ENCODE measurements at regions not wholly inside any gene's neighbourhood (a gene's known extent, or its start where the extent isn't known, plus 50 kb on each side); places are given as distances from the start of the nearest gene placed in this dataset.

DNA sequence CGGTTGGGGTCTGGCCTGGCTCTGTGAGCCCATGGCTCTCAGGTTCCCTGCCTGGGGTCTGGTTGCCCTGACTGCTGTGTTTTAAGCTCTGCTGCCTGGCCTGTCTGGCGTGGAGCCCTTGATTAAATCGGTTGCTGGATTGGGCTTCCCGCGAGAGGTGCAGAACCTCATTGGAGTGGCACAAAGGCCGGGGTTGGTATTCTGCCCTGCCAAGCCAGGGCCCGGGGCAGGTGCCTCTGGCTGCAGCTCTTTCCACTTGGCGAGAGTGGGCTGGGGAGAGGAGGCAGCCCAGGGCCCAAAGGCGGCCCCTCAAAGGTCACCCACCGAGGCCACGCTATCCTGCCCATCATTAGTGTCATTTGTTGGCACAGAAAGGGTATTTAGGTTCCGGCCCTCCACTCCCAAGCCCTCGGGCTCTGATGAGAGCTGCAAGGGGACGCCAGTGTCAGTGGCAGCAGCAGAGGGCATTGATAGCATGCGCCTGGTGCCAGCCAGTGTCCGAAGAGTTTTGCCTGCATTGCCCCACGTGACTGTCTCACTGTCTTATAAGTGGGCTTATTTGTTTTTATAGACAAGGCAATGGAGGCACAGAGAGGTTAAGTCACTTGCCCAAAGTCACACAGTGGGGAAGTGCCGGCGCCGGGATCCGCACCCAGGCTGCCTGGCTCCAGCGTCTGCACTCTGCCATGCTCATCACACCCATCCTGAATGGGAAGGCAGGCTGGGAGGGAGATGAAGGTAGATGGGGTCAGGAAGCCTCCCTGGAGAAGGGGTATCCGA is 68.0 kb upstream of the CIBAR2 start:
- TF ChIP-seq, protein P1, sequence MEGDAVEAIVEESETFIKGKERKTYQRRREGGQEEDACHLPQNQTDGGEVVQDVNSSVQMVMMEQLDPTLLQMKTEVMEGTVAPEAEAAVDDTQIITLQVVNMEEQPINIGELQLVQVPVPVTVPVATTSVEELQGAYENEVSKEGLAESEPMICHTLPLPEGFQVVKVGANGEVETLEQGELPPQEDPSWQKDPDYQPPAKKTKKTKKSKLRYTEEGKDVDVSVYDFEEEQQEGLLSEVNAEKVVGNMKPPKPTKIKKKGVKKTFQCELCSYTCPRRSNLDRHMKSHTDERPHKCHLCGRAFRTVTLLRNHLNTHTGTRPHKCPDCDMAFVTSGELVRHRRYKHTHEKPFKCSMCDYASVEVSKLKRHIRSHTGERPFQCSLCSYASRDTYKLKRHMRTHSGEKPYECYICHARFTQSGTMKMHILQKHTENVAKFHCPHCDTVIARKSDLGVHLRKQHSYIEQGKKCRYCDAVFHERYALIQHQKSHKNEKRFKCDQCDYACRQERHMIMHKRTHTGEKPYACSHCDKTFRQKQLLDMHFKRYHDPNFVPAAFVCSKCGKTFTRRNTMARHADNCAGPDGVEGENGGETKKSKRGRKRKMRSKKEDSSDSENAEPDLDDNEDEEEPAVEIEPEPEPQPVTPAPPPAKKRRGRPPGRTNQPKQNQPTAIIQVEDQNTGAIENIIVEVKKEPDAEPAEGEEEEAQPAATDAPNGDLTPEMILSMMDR (IDR thresholded peaks at IDR 0.05) = no peak
- no peak for TF ChIP-seq SIN3A (IDR thresholded peaks at IDR 0.05; ENCODE audit: borderline replicate concordance, insufficient read depth, low read depth, low read length)
